Right lobe of liver (tissue), 4 donors: ENCODE measurements at regions not wholly inside any gene's neighbourhood (a gene's known extent, or its start where the extent isn't known, plus 50 kb on each side); places are given as distances from the start of the nearest gene placed in this dataset.

Source experiments
- CTCF ChIP-seq, 4 donors: fragments of 200-600 bp in 3 of 4; fragments of 450-650 bp in 1 of 4; IDR thresholded peaks; one replicate each; pipeline versions ENCODE4 v1.5.1 to v1.8.0; 2016 to 2022; ENCODE audit warnings: antibody characterized with exemption in 4 of 4, mild to moderate bottlenecking in 2 of 4
- POLR2A ChIP-seq: fragments of 450-650 bp; IDR thresholded peaks from one replicate; pipeline ENCODE4 v1.6.1; 2017; ENCODE audit warnings: antibody characterized with exemption, mild to moderate bottlenecking
- donor health status: DM: no; HTN: no; CAD: no.
- donor health status: DM: no; HTN: no; CAD: no.
- donor health status: DM: no; HTN: yes; CAD: no.

GRCh38 chr20:63116412-63117106, 99.4 kb downstream of the YTHDF1 start:
- TF ChIP-seq CTCF (IDR thresholded peaks at IDR 0.05) (no peak), POLR2A (no peak)
